SJCRH30 (cell line): ENCODE measurements at regions not wholly inside any gene's neighbourhood (a gene's known extent, or its start where the extent isn't known, plus 50 kb on each side); places are given as distances from the start of the nearest gene placed in this dataset.

Experiments used
- DNase-seq, 2 experiments: peaks; one replicate each; pipeline ENCODE4 v3.0.0-alpha.2; 2015 to 2020
- H3K27ac ChIP-seq: fragments of 250-450 bp; sonication (Bioruptor Pico); 2 replicates; pipeline ENCODE4 v1.5.1; 2020; ENCODE audit warnings: mild to moderate bottlenecking, moderate library complexity
- H3K27me3 ChIP-seq: fragments of 250-450 bp; sonication (Bioruptor Pico); 2 replicates; pipeline ENCODE4 v1.5.1; 2020; ENCODE audit warnings: mild to moderate bottlenecking, moderate library complexity
- H3K36me3 ChIP-seq: fragments of 250-450 bp; sonication (Bioruptor Pico); 2 replicates; pipeline ENCODE4 v1.5.1; 2020; ENCODE audit warnings: mild to moderate bottlenecking, moderate library complexity
- H3K4me1 ChIP-seq: fragments of 250-450 bp; sonication (Bioruptor Pico); 2 replicates; pipeline ENCODE4 v1.5.1; 2020; ENCODE audit warnings: mild to moderate bottlenecking, moderate library complexity
- H3K4me3 ChIP-seq: fragments of 250-450 bp; sonication (Bioruptor Pico); 2 replicates; pipeline ENCODE4 v1.5.1; 2020; ENCODE audit warnings: mild to moderate bottlenecking, moderate library complexity
- H3K9me3 ChIP-seq: fragments of 250-450 bp; sonication (Bioruptor Pico); replicated peaks from 2 replicates; pipeline ENCODE4 v1.5.1; 2020; ENCODE audit warnings: mild to moderate bottlenecking, moderate library complexity

DNA sequence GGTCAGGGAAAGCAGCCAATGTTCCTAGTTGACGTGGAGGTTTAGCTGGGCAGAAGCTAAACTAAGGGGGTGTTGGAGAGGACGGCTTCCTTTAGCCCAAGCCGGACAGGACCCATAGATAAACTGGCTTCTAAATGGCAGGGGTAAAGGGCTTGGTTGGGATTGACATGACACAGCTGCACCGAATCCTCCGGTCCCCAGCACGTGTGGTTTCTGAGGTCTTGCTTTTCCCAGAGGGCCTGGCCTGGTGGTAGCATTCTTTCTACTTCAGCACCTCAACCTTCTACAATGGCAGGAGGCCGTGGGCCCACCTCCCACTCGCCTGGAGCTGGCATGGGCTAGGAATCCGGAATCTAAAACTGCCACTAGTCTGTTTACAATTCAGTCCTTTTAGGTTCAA is 163.0 kb downstream of the FGF9 start:
- Histone ChIP-seq H3K27me3 (no peaks in the 10 kb centered on the region), H3K4me3 (no peak overlapping the region), H3K27ac (no peak overlapping the region), H3K4me1 (peaks cover 14% of the 10 kb centered on the region), H3K36me3 (no peaks in the 10 kb centered on the region), H3K9me3 (no peaks in the 10 kb centered on the region)
- peak; percentile 73 to 82 for DNase-seq

- Histone ChIP-seq H3K4me3 (no peak overlapping the region), H3K9me3 (no peaks in the 10 kb centered on the region), H3K27me3 (no peaks in the 10 kb centered on the region), H3K36me3 (no peaks in the 10 kb centered on the region), H3K27ac (no peak overlapping the region), H3K4me1 (peaks cover 14% of the 10 kb centered on the region)
- DNase-seq, result no peak
These were observed 163.6 kb downstream of the FGF9 start for GRCh38 chr13:21834521-21834920.

GRCh38 chr13:21837288-21837687 is 166.4 kb downstream of the FGF9 start:
- H3K4me1 ChIP-seq, result peaks cover 14% of the 10 kb centered on the region
- no peaks in the 10 kb centered on the region for H3K27me3 ChIP-seq
- H3K4me3 ChIP-seq, result no peak overlapping the region
- no peaks in the 10 kb centered on the region for H3K9me3 ChIP-seq
- H3K27ac ChIP-seq, result no peak overlapping the region
- H3K36me3 ChIP-seq, result no peaks in the 10 kb centered on the region
- no peak for DNase-seq

DNA sequence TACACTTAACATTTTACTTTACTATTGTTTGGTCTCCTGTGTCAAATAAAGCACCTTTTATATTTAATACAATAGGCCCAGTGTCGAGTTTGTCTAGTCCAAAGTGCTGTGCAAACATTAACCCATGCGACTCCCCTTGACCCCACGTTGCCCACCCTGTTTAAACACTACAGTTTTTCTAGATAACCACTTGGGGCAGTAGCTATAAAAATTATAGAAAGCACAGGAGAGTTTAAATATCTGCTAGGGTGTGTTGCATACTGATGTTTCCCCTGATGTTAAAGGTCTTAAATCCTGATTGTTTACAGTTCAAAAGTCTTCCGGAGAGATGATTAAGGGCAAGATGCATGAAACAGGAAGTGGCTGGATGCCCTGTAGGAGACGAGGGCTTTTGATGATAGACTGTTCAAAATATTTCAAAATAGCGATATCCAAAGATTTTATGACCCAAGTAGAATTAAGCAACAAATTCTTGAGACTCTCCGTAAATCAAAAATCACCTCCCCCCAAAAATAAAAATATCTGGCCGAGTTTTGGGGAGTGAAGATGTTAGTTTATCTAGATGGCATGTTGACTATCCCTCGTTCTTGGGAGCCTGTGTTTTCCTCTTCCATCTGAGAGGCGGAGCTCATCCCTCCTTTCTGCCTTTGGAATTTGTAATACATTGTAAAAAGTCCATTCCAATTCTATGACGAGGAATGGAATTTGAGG is 167.1 kb downstream of the FGF9 start:
- DNase-seq, result no peak
- H3K36me3 ChIP-seq, result no peaks in the 10 kb centered on the region
- peaks cover 14% of the 10 kb centered on the region for H3K4me1 ChIP-seq
- H3K9me3 ChIP-seq, result no peaks in the 10 kb centered on the region
- H3K4me3 ChIP-seq, result no peak overlapping the region
- H3K27me3 ChIP-seq, result no peaks in the 10 kb centered on the region
- no peak overlapping the region for H3K27ac ChIP-seq

GRCh38 chr13:21846605-21847004 is 175.7 kb downstream of the FGF9 start:
- Histone ChIP-seq H3K36me3 (no peaks in the 10 kb centered on the region), H3K9me3 (no peaks in the 10 kb centered on the region), H3K27ac (no peak overlapping the region)

GRCh38 chr13:21849323-21849722 is 178.4 kb downstream of the FGF9 start:
- Histone ChIP-seq H3K9me3 (no peaks in the 10 kb centered on the region), H3K4me1 (no peaks in the 10 kb centered on the region), H3K4me3 (no peak overlapping the region), H3K36me3 (no peaks in the 10 kb centered on the region), H3K27ac (no peak overlapping the region), H3K27me3 (peaks cover 4% of the 10 kb centered on the region; the same call in 1 of the 2 replicates)
- peak; percentile 13 to 57 for DNase-seq

More at GRCh38 chr13:21846605-21847004, 175.7 kb downstream of the FGF9 start:
- Histone ChIP-seq H3K27me3 (peaks cover 4% of the 10 kb centered on the region; the same call in 1 of the 2 replicates), H3K4me1 (no peaks in the 10 kb centered on the region), H3K4me3 (no peak overlapping the region)
- no peak for DNase-seq

- H3K4me1 ChIP-seq, result no peaks in the 10 kb centered on the region
- no peaks in the 10 kb centered on the region for H3K36me3 ChIP-seq
- H3K27ac ChIP-seq, result no peak overlapping the region
- H3K9me3 ChIP-seq, result no peaks in the 10 kb centered on the region
- peaks cover 4% of the 10 kb centered on the region; the same call in 1 of the 2 replicates for H3K27me3 ChIP-seq
- no peak overlapping the region for H3K4me3 ChIP-seq
- no peak for DNase-seq
These were observed 179.4 kb downstream of the FGF9 start for GRCh38 chr13:21850013-21851006.

DNA sequence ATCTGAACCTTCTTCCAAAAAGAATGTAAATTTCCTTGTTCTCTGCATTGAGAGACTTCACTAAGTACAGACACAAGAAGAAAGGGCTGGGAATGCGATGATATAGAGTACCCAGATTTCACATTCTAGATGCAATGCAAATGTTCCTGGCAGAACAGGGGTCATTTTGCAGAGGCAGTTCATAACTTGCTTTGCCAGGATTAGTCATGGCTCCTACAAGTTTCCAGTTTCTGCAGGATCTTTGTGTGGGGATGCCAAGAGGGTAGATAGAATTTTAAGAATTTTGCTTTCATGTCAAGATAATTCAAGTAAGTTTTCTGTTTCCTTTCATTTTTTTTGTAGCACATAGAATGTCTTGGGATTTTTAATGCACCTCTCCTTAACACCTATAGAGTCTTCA is 181.2 kb downstream of the FGF9 start:
- Histone ChIP-seq H3K4me1 (no peaks in the 10 kb centered on the region), H3K36me3 (no peaks in the 10 kb centered on the region), H3K27me3 (peaks cover 4% of the 10 kb centered on the region; the same call in 1 of the 2 replicates), H3K27ac (no peak overlapping the region), H3K9me3 (no peaks in the 10 kb centered on the region), H3K4me3 (no peak overlapping the region)
- DNase-seq, result no peak

DNA sequence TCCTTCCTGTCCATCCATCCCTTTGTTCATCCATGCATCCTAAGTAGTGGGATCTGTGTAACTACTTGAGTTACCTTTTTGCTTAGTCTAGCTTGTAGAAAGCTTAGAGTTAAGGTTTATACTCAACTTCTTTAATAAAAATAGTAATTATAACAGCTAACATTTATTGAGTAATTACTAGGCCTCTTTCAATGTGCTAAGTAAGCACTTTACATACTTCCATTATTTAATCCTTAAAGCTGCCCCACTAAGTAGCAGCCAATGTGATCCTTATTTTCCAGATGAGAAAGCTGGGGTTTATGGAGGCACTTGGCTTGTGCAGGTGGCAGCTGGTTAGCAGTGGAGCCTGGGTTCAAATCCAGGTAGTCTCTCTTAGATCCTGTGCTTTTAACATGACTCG is 182.9 kb downstream of the FGF9 start:
- Histone ChIP-seq H3K27ac (no peak overlapping the region), H3K4me3 (no peak overlapping the region), H3K9me3 (no peaks in the 10 kb centered on the region), H3K4me1 (no peaks in the 10 kb centered on the region), H3K27me3 (peaks cover 4% of the 10 kb centered on the region; the same call in 1 of the 2 replicates), H3K36me3 (no peaks in the 10 kb centered on the region)
- DNase-seq, result no peak

- H3K36me3 ChIP-seq, result no peaks in the 10 kb centered on the region
- no peak overlapping the region for H3K4me3 ChIP-seq
- H3K9me3 ChIP-seq, result no peaks in the 10 kb centered on the region
- no peak for DNase-seq
- H3K27me3 ChIP-seq, result no peaks in the 10 kb centered on the region
- H3K4me1 ChIP-seq, result no peaks in the 10 kb centered on the region
- H3K27ac ChIP-seq, result no peak overlapping the region
These were observed 197.9 kb downstream of the FGF9 start for GRCh38 chr13:21868823-21869222.

- no peaks in the 10 kb centered on the region for H3K36me3 ChIP-seq
- no peak for DNase-seq
- no peaks in the 10 kb centered on the region for H3K4me1 ChIP-seq
- no peak overlapping the region for H3K27ac ChIP-seq
- no peaks in the 10 kb centered on the region for H3K27me3 ChIP-seq
- H3K4me3 ChIP-seq, result no peak overlapping the region
- H3K9me3 ChIP-seq, result no peaks in the 10 kb centered on the region
These were observed 200.5 kb downstream of the FGF9 start for GRCh38 chr13:21871382-21871781.

- Histone ChIP-seq H3K4me1 (no peaks in the 10 kb centered on the region), H3K9me3 (no peaks in the 10 kb centered on the region), H3K27ac (no peak overlapping the region), H3K27me3 (no peaks in the 10 kb centered on the region), H3K36me3 (no peaks in the 10 kb centered on the region), H3K4me3 (no peak overlapping the region)
- no peak for DNase-seq
These were observed 201.0 kb downstream of the FGF9 start for GRCh38 chr13:21871919-21872318.

- H3K9me3 ChIP-seq, result no peaks in the 10 kb centered on the region
- H3K4me3 ChIP-seq, result no peak overlapping the region
- H3K27me3 ChIP-seq, result no peaks in the 10 kb centered on the region
- no peaks in the 10 kb centered on the region for H3K36me3 ChIP-seq
- no peaks in the 10 kb centered on the region for H3K4me1 ChIP-seq
- no peak overlapping the region for H3K27ac ChIP-seq
- no peak for DNase-seq
These were observed 201.9 kb downstream of the FGF9 start for GRCh38 chr13:21872795-21873194.

- no peak overlapping the region for H3K4me3 ChIP-seq
- H3K27me3 ChIP-seq, result no peaks in the 10 kb centered on the region
- DNase-seq, result no peak
- H3K36me3 ChIP-seq, result no peaks in the 10 kb centered on the region
- H3K27ac ChIP-seq, result no peak overlapping the region
- no peaks in the 10 kb centered on the region for H3K9me3 ChIP-seq
- H3K4me1 ChIP-seq, result no peaks in the 10 kb centered on the region
These were observed 204.2 kb downstream of the FGF9 start for GRCh38 chr13:21875116-21875515.

GRCh38 chr13:21879263-21879914 is 208.5 kb downstream of the FGF9 start:
- Histone ChIP-seq H3K4me1 (no peaks in the 10 kb centered on the region), H3K36me3 (no peaks in the 10 kb centered on the region), H3K4me3 (no peak overlapping the region), H3K9me3 (no peaks in the 10 kb centered on the region), H3K27ac (no peak overlapping the region), H3K27me3 (no peaks in the 10 kb centered on the region)
- DNase-seq, result no peak
